ENCODE measurements at regions not wholly inside any gene's neighbourhood (a gene's known extent, or its start where the extent isn't known, plus 50 kb on each side); places are given as distances from the start of the nearest gene placed in this dataset.
A peak's percentile ranks its signal among the peaks of the same experiment; 100 is the strongest.

GRCh38 chr6:105713474-105714118, 310.7 kb upstream of the PREP start:
- no peak for DNase-seq (ENCODE audit: low read depth)
- no peak overlapping the region for H3K4me3 ChIP-seq (ENCODE audit: low read depth, low read length)
- TF ChIP-seq, protein P1, sequence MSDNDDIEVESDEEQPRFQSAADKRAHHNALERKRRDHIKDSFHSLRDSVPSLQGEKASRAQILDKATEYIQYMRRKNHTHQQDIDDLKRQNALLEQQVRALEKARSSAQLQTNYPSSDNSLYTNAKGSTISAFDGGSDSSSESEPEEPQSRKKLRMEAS (IDR thresholded peaks at IDR 0.05; ENCODE audit: low read depth, low read length), result no peak
- TF ChIP-seq POLR2A (IDR thresholded peaks at IDR 0.05; ENCODE audit: extremely low read depth, insufficient read length) (no peak), CTCF (IDR thresholded peaks at IDR 0.05; ENCODE audit: low read depth, low read length) (no peak), MYC (IDR thresholded peaks at IDR 0.05; ENCODE audit: low read depth, low read length) (no peak)

DNA sequence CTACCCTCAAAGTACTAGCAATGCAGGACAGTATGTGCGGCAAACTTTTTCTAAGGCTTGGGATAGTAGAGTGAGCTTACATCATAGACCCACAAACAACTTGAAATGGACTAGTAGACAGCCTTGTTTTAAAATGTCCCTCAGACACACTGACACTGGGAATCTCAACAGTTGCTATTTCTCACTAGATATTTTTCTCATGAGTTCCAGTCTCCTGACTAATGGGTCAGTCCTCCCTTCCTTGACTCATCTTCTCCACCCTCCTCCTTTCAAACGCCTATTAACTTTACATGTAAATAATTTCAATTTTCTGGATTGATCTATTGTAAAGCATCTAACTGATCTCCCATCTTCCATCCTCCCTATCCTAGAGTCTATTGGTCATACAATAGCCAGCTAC, 308.3 kb upstream of the PREP start:
- no peak overlapping the region for H3K4me3 ChIP-seq (ENCODE audit: low read depth, low read length)
- TF ChIP-seq CTCF (IDR thresholded peaks at IDR 0.05; ENCODE audit: low read depth, low read length), result no peak
- no peak for TF ChIP-seq MYC (IDR thresholded peaks at IDR 0.05; ENCODE audit: low read depth, low read length)
- no peak for TF ChIP-seq POLR2A (IDR thresholded peaks at IDR 0.05; ENCODE audit: extremely low read depth, insufficient read length)
- TF ChIP-seq, protein P1 (IDR thresholded peaks at IDR 0.05; ENCODE audit: low read depth, low read length), result no peak
- no peak for DNase-seq (ENCODE audit: low read depth)

GRCh38 chr6:105705608-105706007, 302.7 kb upstream of the PREP start:
- TF ChIP-seq POLR2A (IDR thresholded peaks at IDR 0.05; ENCODE audit: extremely low read depth, insufficient read length) (no peak), CTCF (IDR thresholded peaks at IDR 0.05; ENCODE audit: low read depth, low read length) (no peak), MYC (IDR thresholded peaks at IDR 0.05; ENCODE audit: low read depth, low read length) (no peak)
- TF ChIP-seq, protein P1 (IDR thresholded peaks at IDR 0.05; ENCODE audit: low read depth, low read length), result no peak
- H3K4me3 ChIP-seq (ENCODE audit: low read depth, low read length), result no peak overlapping the region
- DNase-seq (ENCODE audit: low read depth), result no peak

GRCh38 chr6:105695461-105695860, 292.6 kb upstream of the PREP start:
- no peak overlapping the region for H3K4me3 ChIP-seq (ENCODE audit: low read depth, low read length)
- TF ChIP-seq CTCF (IDR thresholded peaks at IDR 0.05; ENCODE audit: low read depth, low read length) (no peak), POLR2A (IDR thresholded peaks at IDR 0.05; ENCODE audit: extremely low read depth, insufficient read length) (no peak), MYC (IDR thresholded peaks at IDR 0.05; ENCODE audit: low read depth, low read length) (no peak)
- TF ChIP-seq, protein P1 (IDR thresholded peaks at IDR 0.05; ENCODE audit: low read depth, low read length), result no peak
- DNase-seq (ENCODE audit: low read depth), result no peak

DNA sequence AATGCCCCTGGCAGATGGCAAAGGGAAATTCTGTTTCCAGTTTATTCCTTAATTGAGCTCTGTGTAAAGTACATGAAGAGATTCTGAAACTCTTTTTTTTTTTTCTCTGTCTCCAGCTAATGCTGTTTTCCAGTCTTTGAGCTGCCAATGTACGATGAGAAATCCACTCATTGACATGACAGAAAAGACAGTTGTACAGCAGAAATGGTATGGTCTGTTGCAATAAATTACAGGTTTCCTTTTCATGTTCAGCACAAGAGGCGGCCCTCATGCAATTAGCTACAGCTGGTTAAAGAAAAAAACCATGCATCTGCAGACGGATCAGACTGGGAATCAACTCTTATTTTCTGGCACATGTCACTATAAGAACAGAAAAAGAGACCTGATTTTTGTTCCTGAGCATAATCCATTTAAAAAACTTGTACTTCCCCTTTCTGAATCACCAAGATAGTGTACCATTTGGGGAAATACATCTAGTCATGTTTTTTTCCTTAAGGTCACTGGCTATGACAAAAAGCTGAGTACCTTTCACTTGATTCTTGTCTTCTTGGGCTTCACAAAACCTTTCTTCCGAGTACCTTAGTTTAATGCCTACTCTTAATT, 289.8 kb upstream of the PREP start:
- DNase-seq (ENCODE audit: low read depth), result peak; percentile 30
- H3K4me3 ChIP-seq (ENCODE audit: low read depth, low read length), result no peak overlapping the region
- TF ChIP-seq MYC (IDR thresholded peaks at IDR 0.05; ENCODE audit: low read depth, low read length) (no peak), POLR2A (IDR thresholded peaks at IDR 0.05; ENCODE audit: extremely low read depth, insufficient read length) (no peak), CTCF (IDR thresholded peaks at IDR 0.05; ENCODE audit: low read depth, low read length) (no peak)
- TF ChIP-seq, protein P1 (IDR thresholded peaks at IDR 0.05; ENCODE audit: low read depth, low read length), result no peak
